Endothelial cell (in vitro differentiated cells): ENCODE measurements at regions not wholly inside any gene's neighbourhood (a gene's known extent, or its start where the extent isn't known, plus 50 kb on each side); places are given as distances from the start of the nearest gene placed in this dataset.
A peak's percentile ranks its signal among the peaks of the same experiment; 100 is the strongest.

ENCODE experiments used
- DNase-seq: peaks from one replicate; pipeline ENCODE4 v3.0.0; 2021; ENCODE audit warnings: low spot score
- H3K27ac Mint-ChIP-seq: one replicate; pipeline ENCODE4 v1.8.0; 2021; ENCODE audit warnings: mixed read lengths, inconsistent platforms; ENCODE audit not compliant: unreplicated experiment
- H3K27me3 Mint-ChIP-seq: one replicate; pipeline ENCODE4 v1.8.0; 2021; ENCODE audit warnings: mild to moderate bottlenecking, moderate library complexity, mixed read lengths, inconsistent platforms; ENCODE audit not compliant: unreplicated experiment
- H3K36me3 Mint-ChIP-seq: one replicate; pipeline ENCODE4 v1.8.0; 2021; ENCODE audit warnings: mild to moderate bottlenecking, low read depth, mixed read lengths, inconsistent platforms; ENCODE audit not compliant: unreplicated experiment
- H3K4me1 Mint-ChIP-seq: one replicate; pipeline ENCODE4 v1.8.0; 2021; ENCODE audit warnings: mild to moderate bottlenecking, mixed read lengths, inconsistent platforms; ENCODE audit not compliant: unreplicated experiment
- H3K4me3 Mint-ChIP-seq: one replicate; pipeline ENCODE4 v1.8.0; 2021; ENCODE audit warnings: mild to moderate bottlenecking, mixed read lengths, inconsistent platforms; ENCODE audit not compliant: unreplicated experiment
- H3K9me3 Mint-ChIP-seq: one replicate; pipeline ENCODE4 v1.8.0; 2021; ENCODE audit warnings: mixed read lengths, inconsistent platforms; ENCODE audit not compliant: unreplicated experiment
- TF ChIP-seq, protein P1 (sequence below): fragments of 200-600 bp; sonication (generic); IDR thresholded peaks from one replicate; pipeline ENCODE4 v1.5.0; 2021; ENCODE audit warnings: antibody characterized with exemption; ENCODE audit not compliant: unreplicated experiment

DNA sequence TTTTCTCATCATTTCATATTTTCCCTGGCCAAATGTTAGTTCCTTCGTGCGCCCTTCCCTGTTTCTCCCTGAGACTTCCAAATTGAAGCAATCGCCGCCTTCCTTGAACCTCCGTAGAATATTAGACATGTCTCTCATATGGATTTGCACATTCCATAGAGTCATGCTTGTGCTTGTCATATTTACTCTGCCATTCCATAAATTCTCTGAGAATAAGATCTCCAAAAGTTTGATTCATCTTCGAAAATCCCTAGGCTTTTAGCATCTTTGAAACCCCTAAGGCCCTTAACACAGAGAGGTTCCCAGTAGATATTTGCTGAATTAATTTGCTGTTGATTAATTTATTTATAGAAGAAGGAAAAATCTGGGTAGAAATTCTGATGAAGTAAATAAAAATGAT is 202.2 kb upstream of the PIK3C3 start:
- peaks cover 10% of the 10 kb centered on the region for H3K4me1 Mint-ChIP-seq
- H3K27ac Mint-ChIP-seq: no peak overlapping the region
- TF ChIP-seq, protein P1, sequence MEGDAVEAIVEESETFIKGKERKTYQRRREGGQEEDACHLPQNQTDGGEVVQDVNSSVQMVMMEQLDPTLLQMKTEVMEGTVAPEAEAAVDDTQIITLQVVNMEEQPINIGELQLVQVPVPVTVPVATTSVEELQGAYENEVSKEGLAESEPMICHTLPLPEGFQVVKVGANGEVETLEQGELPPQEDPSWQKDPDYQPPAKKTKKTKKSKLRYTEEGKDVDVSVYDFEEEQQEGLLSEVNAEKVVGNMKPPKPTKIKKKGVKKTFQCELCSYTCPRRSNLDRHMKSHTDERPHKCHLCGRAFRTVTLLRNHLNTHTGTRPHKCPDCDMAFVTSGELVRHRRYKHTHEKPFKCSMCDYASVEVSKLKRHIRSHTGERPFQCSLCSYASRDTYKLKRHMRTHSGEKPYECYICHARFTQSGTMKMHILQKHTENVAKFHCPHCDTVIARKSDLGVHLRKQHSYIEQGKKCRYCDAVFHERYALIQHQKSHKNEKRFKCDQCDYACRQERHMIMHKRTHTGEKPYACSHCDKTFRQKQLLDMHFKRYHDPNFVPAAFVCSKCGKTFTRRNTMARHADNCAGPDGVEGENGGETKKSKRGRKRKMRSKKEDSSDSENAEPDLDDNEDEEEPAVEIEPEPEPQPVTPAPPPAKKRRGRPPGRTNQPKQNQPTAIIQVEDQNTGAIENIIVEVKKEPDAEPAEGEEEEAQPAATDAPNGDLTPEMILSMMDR: no peak
- no peak overlapping the region for H3K4me3 Mint-ChIP-seq
- H3K36me3 Mint-ChIP-seq: no peaks in the 10 kb centered on the region
- H3K27me3 Mint-ChIP-seq: no peaks in the 10 kb centered on the region
- DNase-seq: no peak
- no peaks in the 10 kb centered on the region for H3K9me3 Mint-ChIP-seq

DNA sequence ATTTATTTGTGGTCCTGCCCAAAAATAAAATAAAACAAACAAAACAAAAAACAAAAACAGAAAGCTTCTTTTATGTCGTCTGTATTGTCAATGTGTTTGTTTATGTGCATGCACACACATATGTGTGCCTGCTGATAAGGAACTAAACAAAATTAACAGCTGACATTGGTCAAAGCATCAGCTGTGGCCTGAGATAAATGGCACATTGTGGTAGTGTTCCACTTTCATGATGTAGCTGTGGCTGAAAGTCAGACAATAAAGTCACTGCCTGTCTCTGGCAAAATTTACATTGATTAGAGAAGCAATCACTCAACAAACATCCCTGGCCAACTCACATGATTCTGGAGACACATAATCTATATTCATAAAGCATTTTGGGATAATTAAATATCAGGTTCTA is 203.4 kb upstream of the PIK3C3 start:
- no peaks in the 10 kb centered on the region for H3K36me3 Mint-ChIP-seq
- H3K9me3 Mint-ChIP-seq: no peaks in the 10 kb centered on the region
- no peak overlapping the region for H3K4me3 Mint-ChIP-seq
- H3K27me3 Mint-ChIP-seq: no peaks in the 10 kb centered on the region
- TF ChIP-seq, protein P1: no peak
- H3K4me1 Mint-ChIP-seq: peaks cover 10% of the 10 kb centered on the region
- DNase-seq: no peak
- no peak overlapping the region for H3K27ac Mint-ChIP-seq

DNA sequence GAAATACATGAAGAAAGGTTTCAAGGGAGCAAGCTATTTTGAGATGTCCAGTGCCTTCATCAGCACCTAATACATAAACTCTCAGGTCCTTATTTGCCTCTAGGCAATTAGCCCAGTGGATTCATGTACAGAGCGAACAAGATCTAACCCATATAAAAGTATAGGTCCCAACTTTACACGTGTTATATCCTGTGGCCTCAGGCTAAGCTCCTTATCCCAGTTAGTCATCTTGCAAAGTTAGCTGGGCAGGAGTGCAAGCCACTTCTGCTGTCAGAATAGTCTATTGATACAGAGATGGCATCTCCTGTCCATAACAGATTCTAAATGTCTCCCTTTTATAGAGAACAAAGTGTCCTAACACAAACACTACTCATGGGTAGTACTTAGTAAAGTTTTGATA is 203.9 kb upstream of the PIK3C3 start:
- Mint-ChIP-seq H3K4me3 (no peak overlapping the region), H3K36me3 (no peaks in the 10 kb centered on the region), H3K27me3 (no peaks in the 10 kb centered on the region), H3K27ac (no peak overlapping the region), H3K9me3 (no peaks in the 10 kb centered on the region), H3K4me1 (peaks cover 10% of the 10 kb centered on the region)
- TF ChIP-seq, protein P1: no peak
- no peak for DNase-seq

DNA sequence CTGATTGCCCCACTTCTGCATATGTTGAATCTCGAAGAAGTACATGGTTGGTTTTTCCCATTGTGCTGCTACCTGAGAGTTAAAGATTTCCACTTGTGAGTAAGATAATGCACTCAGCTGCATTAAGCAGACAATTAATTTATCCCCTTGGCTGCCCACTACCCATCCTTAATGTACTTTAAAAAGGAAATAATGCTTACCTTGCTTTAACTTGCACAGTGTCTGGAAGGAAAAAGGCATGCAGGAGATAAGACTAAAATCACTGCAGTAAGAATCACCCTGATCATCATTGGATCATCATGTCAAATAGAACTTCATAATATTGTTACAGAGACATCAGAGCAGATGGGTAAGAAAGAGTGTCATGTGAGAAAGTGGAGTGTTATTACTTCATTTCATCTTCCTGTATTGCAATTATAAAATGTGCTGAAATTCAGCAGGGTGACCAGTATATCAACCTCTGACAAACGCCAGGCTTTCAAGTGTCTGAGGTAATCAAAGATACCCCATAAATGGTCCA is 207.3 kb upstream of the PIK3C3 start:
- DNase-seq: no peak
- Mint-ChIP-seq H3K27me3 (no peaks in the 10 kb centered on the region), H3K4me1 (peaks cover 7% of the 10 kb centered on the region), H3K4me3 (no peak overlapping the region), H3K9me3 (no peaks in the 10 kb centered on the region), H3K36me3 (no peaks in the 10 kb centered on the region), H3K27ac (no peak overlapping the region)
- TF ChIP-seq, protein P1: no peak

DNA sequence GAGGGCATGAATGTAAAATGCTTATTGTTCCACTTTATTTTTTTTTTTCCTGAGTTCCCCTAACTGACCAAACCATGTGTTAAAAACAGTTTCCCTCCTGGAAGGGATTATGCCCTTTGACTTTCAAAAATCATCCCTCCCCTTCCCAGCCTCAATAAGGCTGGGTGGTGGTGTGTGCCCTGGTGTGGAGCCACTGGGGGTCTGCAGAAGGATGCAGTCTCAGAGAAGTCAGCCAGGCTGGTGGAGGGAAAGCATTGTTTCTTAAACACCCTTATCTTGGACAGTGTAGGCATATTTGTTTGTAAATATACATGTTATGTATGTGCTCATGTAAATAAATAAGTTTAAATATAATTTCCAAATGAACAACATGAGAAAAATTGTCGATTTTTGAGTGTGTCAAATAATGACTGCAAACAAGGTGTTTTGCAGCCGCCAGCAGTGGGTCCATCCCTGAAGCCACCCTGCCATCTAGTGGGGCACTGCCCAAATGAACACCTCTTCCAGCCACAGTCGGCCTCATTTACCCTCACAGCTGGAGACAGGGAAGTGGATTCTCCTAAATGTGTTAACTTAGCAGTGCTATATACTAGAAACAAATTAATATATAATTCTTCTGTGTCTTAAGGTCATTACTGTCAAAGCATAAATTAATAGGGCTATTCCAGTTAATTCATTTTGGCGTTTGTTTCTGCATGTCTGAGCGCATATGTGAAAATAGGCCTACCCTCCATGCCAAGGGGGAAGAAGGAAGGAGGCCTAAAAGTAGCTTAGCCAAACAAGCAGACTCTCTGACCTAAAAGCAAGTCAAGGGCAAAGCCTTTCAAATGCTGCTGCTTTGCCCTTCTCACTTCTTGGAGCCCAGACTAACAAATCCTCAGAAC is 209.6 kb upstream of the PIK3C3 start:
- H3K4me3 Mint-ChIP-seq: no peak overlapping the region
- peaks cover 7% of the 10 kb centered on the region for H3K4me1 Mint-ChIP-seq
- no peak overlapping the region for H3K27ac Mint-ChIP-seq
- H3K9me3 Mint-ChIP-seq: no peaks in the 10 kb centered on the region
- no peaks in the 10 kb centered on the region for H3K27me3 Mint-ChIP-seq
- peak; percentile 70 for DNase-seq
- TF ChIP-seq, protein P1: peak; percentile 52
- no peaks in the 10 kb centered on the region for H3K36me3 Mint-ChIP-seq
